ENCODE measurements at regions not wholly inside any gene's neighbourhood (a gene's known extent, or its start where the extent isn't known, plus 50 kb on each side); places are given as distances from the start of the nearest gene placed in this dataset.

- no peaks in the 10 kb centered on the region for H3K27me3 ChIP-seq (ENCODE audit: control insufficient read depth in 2 of 2, insufficient read depth in 2 of 2, low read length in 2 of 2)
Measured at GRCh38 chr21:25428537-25428936, 178.7 kb downstream of the MRPL39 start.

More at GRCh38 chr21:25428537-25428936, 178.7 kb downstream of the MRPL39 start:
- no peak overlapping the region for H3K4me2 ChIP-seq (ENCODE audit: insufficient read depth, low read length)
- no peak overlapping the region for H3K4me3 ChIP-seq (replicated peaks in 1 of 3; ENCODE audit: insufficient read depth in 1 of 3, low read depth in 1 of 3, low read length in 3 of 3)
- TF ChIP-seq POLR2A (IDR thresholded peaks at IDR 0.05; ENCODE audit: low read depth, low read length) (no peak), EZH2 (IDR thresholded peaks at IDR 0.05; ENCODE audit: borderline replicate concordance, low read depth, low read length, severe bottlenecking) (no peak), GATA2 (IDR thresholded peaks at IDR 0.05; ENCODE audit: insufficient read depth, insufficient read length, low read depth, low read length) (no peak), CTCF (IDR thresholded peaks at IDR 0.05; ENCODE audit: extremely low read depth in 1 of 2, insufficient read depth in 1 of 2, low read depth in 1 of 2, low read length in 2 of 2) (no peak), JUN (IDR thresholded peaks at IDR 0.05; ENCODE audit: borderline replicate concordance, insufficient read depth, insufficient read length, low read depth) (no peak), POLR2AphosphoS5 (IDR thresholded peaks at IDR 0.05; ENCODE audit: insufficient read depth, low read depth, low read length) (no peak), MYC (IDR thresholded peaks at IDR 0.05; ENCODE audit: low read depth, low read length) (no peak), FOS (IDR thresholded peaks at IDR 0.05; ENCODE audit: borderline replicate concordance, insufficient read depth, low read length) (no peak), MAX (IDR thresholded peaks at IDR 0.05; ENCODE audit: insufficient read depth, insufficient read length) (no peak)
- no peak overlapping the region for H2AFZ ChIP-seq (ENCODE audit: low read depth, low read length)
- H3K9me3 ChIP-seq (replicated peaks; ENCODE audit: control insufficient read depth, insufficient read depth, low read length): no peaks in the 10 kb centered on the region
- H3K27ac ChIP-seq (ENCODE audit: insufficient read depth, low read depth, low read length): no peak overlapping the region
- ChIA-PET CTCF (no interaction called here), POLR2A (no interaction called here)
- no peak for FAIRE-seq
- dilution Hi-C loops (cut with MboI; ENCODE audit: extremely low pct_ligation_motif_present, low sequenced_read_pairs): no loop called here
- no peaks in the 10 kb centered on the region for H3K9me1 ChIP-seq (replicated peaks; ENCODE audit: control insufficient read depth, extremely low read depth, insufficient read depth, low read length)
- no peaks in the 10 kb centered on the region for H4K20me1 ChIP-seq (replicated peaks; ENCODE audit: control insufficient read depth, extremely low read depth, insufficient read depth, low read length)
- no TSS peak for BruUV-seq (replicated peaks)
- no peak overlapping the region for H3K9ac ChIP-seq (replicated peaks; ENCODE audit: extremely low read depth, insufficient read depth, low read length)
- H3K79me2 ChIP-seq (ENCODE audit: control insufficient read depth, insufficient read depth, low read length): no peaks in the 10 kb centered on the region
- no peak for DNase-seq (ENCODE audit: low read depth, low spot score)
- intact Hi-C loops (cut with micrococcal nuclease): loop anchor here (10.0 kb wide), 1 partner anchor 366 kb away; no protein-coding TSS in a partner anchor
- H3K4me1 ChIP-seq (ENCODE audit: control insufficient read depth, extremely low read depth, insufficient read depth, low read length): no peaks in the 10 kb centered on the region
- no peaks in the 10 kb centered on the region for H3K36me3 ChIP-seq (ENCODE audit: control insufficient read depth in 2 of 2, extremely low read depth in 1 of 2, insufficient read depth in 2 of 2, low read length in 2 of 2)

Data from endothelial cell of umbilical vein (primary cell).